ENCODE measurements at regions not wholly inside any gene's neighbourhood (a gene's known extent, or its start where the extent isn't known, plus 50 kb on each side); places are given as distances from the start of the nearest gene placed in this dataset.

- TF ChIP-seq CTCF (IDR thresholded peaks at IDR 0.05; ENCODE audit: extremely low read depth in 1 of 2, insufficient read depth in 1 of 2, low read depth in 1 of 2, low read length in 2 of 2) (no peak), POLR2A (IDR thresholded peaks at IDR 0.05; ENCODE audit: low read depth, low read length) (no peak)
Observed at GRCh38 chr11:82634091-82634490, 99.6 kb downstream of the FAM181B start.
